HG02840 (cell line): ENCODE measurements at regions not wholly inside any gene's neighbourhood (a gene's known extent, or its start where the extent isn't known, plus 50 kb on each side); places are given as distances from the start of the nearest gene placed in this dataset.

Experiments
- ATAC-seq: cut with Tn5 transposase; IDR thresholded peaks from one replicate; pipeline ENCODE4 v1.9.1; 2021; ENCODE audit warnings: mild to moderate bottlenecking, moderate library complexity, moderate number of reproducible peaks; ENCODE audit not compliant: unreplicated experiment, low FRiP score

DNA sequence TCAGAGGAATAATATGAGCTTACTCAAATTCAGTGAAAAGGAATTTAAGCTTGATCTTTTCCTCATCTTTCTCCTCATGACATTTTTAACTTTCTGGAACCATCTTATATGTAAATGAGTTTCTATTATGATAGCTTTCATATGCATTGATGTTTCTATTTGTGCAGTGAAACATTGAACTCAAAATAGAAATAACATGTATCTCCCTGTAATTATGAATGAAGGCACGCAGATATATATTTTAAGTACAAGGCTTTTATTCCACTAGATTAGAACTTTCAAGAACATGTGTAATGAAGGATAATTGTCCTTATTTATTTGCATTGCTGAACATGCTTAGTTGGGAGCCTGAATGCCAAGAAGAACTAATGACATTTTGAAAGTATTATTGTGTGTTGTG is 1391.7 kb upstream of the MIR17HG start:
- ATAC-seq = no peak

DNA sequence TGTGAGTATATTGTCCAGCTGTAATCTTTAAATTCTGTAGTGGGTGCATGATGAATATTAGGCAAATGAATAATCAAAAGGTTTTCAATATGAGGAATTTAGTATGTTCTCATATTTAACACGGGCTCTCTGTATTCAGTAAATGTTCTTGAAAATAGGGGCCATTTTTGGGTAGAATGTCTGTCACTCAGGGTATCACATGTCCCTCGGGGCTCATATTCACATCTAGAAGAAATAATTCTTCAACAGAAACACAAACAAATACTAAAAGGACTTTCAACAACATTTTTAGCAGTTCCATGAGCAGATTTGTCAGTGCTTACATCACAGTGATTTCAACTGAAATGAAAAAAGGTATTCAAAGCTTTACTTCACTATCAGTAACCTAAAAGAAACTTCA is 1388.4 kb upstream of the MIR17HG start:
- ATAC-seq = no peak

DNA sequence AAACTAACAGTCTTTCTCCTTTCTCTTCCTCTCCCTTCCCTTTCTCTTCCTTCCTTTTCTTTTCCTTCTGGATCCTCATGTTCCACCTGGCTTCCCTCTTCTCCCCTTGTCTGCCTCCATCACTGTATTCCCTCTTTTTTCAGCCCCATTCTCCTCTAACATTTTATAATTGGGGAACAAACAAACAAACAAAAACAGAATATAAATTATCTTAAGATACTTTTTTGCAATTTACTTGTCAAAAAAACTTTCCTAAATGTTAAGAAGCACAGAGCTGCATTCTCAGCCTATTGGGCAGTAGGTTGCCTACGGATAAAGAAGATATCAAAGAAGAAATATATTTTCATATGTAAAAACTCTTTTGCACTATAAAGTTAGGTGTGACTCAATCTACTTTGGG is 1382.2 kb upstream of the MIR17HG start:
- ATAC-seq = no peak

DNA sequence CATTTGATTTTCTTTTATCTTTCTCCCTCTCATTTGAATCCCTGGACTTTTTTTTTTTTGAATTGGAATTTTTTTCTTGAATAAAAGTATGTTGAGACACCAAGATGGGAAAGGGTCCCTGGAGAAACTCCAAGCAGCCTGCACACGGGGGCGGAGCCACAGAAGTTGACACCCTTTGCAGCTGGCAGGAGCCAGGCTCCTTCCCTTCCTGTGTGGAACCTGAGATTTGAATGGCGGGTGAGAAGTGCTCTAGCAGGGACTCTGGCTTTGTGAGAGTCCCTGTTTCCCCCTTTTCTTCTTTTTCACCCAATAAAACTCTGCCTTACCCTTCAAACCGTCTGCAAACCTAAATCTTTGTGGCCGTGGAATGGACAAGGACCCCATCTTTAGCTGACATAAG is 1381.0 kb upstream of the MIR17HG start:
- no peak for ATAC-seq

DNA sequence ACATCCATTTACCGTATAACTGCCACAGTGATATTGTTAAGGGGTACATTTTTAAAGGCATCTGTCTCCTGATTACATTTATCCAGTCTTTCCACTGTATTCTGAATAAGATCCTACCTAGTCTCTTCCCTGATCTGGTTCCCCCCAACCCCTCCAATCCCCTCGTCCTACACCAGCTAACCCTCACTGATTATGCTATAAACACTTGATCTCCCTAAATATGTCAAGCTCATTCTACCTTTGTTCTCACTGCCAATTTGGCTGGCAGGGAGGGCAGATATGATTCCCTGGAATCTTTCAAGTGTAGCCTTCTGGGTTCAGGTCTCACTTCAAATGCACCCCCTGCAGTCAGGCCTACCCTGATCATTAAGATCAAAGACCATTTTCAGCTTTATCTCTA is 1379.8 kb upstream of the MIR17HG start:
- ATAC-seq = no peak

DNA sequence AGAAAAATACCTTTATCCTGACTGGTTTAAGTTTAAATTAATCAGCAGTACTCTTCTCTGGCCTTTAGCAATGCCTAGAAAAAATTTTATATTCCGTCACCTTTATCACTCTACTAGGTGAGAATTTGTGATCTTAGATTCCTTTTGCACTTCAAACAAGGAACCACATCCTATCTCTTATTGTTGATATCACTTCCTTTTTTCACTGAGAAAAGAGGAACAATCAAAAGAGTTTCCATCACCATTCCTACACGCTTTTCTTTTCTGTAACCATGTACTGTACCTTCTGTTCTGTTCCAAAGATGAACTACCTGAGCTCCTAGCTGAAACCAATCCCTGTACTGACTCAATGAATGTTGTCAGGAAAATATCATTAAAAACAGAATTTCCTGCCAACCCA is 1379.0 kb upstream of the MIR17HG start:
- no peak for ATAC-seq

DNA sequence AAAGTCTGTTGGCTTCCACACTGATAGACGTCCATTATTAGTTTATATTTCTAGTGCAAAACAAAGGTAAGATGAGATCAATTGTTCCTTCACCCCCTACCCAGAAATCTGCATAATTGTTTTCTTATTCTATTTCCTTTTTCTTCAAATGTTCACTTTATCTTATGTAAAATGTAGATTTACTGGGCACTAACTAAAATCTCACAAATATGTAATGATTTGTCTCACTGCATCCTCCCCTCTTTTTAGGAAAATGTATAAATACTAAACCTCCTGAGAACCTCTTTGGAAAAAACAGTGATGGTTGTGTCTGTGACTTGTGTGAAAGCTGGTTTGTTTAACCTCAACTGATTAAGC is 1377.2 kb upstream of the MIR17HG start:
- ATAC-seq = no peak

DNA sequence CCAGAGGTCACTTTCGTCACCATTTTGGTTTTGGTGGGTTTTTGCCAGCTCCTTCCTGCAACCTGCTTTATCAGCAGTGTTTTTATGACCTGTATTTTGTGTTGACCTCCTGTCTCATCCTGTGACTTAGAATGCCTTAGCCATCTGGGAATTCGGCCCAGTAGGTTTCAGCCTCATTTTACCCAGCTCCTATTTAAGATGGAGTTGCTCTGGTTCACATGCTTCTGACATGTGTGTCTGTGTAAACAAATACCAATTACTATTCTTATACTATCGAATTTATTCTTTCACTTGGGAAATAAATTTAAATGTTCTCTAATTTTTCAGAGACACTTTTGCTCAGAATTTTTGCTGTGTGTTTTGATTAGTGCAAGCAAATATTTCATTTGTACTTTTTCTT is 1370.3 kb upstream of the MIR17HG start:
- no peak for ATAC-seq

DNA sequence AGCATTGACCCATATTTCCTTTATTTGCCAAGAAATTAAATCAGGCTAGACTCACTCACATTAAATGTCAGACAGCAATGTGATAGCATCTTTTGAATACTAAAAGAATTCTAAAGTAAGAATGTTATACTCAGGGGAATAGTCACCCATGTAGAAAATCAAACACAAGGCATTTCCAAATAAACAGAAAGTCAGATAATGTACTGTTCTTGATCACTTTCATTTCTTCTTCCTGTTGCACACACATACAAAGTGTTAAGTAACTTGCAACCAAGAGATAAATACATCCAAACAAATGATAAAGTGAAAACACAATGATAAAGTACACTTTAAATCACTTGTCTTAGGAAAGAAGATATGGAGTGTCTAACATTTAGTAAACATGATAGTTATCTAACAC is 1366.6 kb upstream of the MIR17HG start:
- no peak for ATAC-seq

DNA sequence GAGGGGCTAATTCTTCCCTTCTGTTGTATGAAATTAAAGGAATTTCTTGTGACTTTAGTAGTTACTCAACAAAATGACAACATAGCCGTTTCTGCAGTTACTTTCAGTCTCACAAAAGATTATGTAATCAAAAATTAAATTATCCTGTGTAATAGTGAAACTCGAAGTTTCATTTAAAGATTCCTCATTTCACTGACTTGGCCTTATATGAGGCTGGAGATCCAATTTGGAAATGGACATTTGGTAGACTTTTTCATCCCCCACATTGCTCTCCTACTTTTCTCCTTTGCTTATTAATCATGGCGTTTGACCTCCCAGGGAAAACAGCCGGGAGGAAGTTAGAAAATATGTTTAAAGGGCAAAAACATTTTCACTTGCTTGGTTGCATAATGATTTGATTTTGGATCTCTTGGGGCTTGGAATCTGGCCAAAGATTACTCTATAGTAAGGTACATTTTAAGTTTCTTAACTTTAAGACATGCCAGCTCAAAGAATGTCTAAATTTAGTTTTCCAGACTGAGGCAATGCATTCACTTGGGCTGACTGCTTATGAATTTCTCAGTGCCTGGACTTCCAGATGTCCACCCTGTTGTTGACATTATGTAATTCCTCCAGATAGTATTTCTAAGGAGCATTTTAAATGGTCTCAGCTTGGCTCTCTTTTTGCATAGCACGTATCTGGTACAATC is 1364.9 kb upstream of the MIR17HG start:
- no peak for ATAC-seq

DNA sequence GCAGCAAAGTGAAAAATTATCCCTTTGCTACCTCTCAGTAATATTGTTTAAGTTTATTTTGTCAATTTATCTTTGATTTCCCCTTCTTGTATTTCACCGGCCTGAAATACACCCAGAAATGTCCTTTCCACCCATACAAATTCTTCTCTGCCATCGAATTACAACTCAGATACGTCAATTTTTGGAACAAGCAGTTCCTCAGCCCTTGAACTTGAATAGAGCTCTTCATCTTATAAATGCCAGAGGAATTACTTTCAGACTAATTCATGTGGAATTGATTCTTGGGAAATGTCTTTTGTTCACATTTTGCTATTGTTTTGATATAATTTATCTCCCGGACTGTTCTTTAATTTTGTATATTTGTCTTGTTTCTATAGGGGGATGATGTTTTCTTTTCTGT is 1359.3 kb upstream of the MIR17HG start:
- no peak for ATAC-seq

DNA sequence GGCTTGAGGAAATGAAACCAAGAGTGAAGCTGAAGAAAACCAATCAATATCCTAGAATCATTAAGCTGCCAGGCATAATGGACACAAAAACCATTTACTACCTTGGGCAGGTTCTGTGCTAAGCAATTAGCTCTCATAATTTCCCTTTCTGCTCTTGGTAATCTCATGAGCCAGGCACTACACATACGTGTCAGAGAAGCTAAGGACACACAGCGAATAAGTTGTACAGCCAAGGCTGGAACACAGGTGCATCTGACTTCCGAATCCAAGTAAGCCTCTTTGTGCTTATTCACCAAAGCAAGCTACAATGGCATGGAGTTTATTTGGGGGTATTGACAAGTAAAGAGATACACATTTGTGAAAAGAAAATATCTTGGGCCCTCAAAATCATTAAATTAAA is 1343.9 kb upstream of the MIR17HG start:
- no peak for ATAC-seq

DNA sequence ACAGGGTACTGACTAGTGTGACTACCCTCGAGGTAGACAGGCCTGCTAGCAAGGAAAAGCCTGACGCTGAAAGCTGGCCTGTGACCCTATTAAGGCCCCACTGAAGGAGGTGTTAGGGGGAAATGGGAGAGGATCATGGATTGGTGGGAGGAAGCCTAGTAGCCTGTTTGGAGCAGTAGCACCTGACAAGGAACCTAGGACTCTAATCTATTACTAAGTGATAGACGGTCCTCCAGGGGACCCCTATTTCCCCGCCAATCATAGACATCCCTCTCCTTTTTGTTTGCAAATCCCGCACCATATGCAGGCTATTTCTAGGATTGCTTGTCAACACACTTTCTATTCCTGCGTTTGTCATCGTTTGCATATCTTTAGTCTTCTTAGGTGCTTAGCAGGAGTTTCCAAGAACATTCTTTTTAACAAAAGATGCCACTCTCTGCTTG is 1338.8 kb upstream of the MIR17HG start:
- ATAC-seq = no peak

DNA sequence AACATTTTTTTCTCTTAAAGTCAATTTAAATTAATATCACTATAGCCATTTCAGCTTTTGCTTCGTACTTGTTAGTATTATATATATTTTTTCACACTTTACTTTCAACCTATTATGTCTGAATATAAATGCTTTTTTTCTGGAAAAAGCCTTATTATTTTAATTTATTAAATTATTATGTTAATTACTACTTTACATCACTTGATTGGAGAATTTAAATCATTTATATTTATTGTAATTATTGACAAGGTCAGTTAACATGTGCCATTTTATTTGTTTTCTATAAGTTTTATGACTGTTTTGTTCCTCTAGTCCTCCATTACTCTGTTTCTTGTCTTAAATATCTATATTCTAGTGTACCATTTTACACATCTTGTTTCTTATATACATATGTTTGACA is 1333.4 kb upstream of the MIR17HG start:
- ATAC-seq = no peak

DNA sequence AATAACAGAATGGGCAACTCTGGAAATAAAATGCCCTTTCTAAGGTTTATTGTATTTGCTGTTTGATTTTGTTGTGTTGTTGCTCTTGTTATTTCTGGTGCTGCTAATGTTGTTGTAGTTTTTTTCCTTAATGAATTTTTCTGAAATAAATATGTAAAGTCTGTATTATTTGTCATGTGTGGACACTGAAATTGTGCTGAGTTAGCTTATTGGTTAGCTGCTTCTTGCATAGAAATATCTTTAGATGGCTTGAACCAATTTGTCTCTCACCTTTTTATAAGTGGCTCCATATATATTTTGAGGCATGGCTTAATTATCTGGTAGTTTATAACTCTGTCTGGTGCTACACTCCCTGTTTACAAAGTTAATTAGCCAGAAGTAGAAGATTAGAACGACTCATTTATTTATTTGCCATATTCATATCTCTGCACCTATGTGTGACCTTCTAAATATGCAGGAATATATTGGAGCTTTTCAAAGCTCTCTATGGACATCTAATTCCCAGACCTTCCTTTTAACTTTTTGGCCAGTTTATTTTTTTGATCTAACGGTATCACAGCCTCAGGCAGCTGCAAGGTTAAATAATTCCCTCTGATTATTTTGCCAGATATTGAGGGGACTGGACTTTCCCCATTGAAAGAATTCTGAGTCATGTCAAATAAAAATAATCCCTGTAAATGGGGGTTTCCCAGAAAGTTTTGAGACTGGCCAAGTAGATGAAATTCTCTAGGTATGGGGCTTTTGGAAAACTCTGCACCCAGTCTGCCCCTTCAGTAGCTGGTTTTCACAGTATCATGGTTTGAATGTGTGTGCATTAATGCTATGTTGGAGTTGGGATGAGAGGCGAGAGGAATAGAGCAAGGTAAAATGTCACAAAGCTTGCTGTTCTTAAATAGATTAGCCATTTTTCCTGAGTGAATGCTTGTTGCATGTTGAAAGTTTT is 1331.7 kb upstream of the MIR17HG start:
- no peak for ATAC-seq

DNA sequence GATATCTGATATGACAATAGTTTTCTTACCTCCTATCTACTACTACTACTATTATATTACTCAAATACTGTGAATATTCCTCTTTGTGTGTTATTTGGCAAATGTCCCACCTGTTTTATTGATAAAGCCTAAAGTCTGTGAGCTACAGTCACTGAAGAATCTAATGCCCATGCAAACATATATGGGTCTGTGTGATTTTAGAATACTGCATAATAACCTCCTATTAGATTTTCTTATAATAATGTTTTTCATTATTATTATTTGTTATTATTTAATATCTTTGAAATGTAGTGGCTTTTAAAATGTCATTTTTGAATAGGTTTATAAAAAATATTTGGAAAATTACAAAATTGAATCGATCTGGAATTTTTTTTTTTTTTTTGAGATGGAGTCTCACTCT is 1330.8 kb upstream of the MIR17HG start:
- ATAC-seq = no peak

DNA sequence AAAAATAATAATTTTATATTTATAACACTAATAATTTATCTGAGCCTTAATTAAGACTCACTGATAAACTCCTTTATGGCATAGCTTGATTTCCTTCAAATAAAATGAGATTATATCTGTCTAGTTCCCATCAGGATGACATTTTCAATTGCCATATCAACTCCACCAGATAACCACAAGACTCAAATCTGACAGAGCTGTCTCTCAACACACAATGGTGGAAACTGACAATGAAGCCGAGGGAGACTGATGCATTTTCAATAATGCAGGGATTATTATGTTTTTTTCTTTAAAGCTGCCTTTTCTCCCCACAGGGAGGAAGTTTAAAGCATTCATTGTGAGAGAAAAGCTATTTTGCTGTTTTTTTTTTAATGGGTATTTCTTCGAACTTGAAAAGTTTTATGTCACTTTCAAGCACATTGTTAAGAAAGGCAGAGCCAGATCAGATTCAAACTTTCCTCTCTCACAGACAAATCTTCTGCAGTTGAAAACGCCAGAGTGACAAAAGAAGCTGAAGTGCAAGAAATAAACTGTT is 1326.9 kb upstream of the MIR17HG start:
- no peak for ATAC-seq

DNA sequence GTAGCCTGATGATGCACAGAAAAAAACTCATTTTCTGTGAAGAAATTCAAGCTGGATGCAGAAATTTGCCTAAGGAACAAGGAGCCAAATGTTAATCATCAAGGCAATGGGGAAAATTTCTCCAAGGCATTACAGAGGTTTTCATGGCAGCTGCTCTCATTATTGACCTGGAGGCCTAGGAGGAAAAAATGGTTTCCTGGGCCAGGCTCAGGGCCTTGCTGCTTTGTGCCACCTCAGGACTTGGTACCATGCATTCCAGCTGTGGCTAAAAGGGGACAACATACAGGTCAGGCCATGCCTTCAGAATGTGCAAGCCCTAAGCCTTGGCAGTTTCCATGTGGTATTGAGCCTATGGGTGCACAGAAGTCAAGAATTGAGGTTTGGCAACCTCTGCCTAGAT is 1320.1 kb upstream of the MIR17HG start:
- no peak for ATAC-seq

DNA sequence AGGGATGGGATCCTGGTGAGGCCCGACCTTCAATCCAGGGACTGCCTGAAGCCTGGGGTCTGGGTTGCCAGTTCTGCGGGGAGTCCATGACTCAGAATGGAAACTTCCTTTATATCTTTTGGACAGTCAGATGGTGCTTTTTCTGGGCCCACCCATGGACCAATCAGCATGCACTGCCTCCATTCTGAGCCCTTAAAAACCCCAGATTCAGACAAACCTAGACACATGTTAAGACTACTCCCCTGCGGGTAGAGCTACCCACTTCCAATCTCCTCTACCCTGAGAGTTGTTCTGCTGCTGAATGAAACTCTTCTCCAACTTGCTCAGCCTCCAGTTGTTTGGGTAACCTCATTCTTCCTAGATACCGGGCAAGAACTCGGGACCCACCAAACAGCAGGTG is 1315.2 kb upstream of the MIR17HG start:
- no peak for ATAC-seq

DNA sequence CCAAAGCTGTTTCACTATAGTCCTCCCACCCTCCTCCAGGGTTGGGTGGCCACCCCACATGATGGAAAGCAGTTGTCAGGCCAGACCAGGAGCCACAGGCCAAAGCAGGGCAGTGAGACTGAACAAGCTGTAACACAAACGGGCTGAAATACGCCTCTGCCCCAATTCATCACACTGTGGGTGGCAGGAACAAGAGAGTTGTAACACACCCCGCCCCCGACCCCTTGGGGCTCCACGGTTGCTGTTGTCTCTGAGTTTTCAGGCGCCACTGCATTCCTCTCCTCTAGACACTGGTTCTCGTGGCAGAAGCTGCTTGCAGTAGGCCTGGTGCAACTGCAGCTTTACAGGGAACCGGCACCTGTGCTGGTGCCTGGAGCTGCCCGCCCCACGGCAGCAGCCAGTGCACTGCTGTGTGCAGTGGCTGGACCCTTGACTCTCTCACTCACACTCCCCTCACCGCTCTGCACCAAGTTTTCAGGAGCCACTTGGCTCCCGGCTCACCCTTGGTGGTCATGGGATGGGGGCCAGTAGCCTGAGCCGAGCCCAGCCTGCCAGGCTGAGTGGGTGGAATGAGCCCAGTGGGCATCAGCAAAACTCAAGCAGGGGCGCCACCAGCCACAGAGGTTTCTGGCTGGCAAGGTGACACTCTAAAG is 1314.5 kb upstream of the MIR17HG start:
- ATAC-seq = no peak

DNA sequence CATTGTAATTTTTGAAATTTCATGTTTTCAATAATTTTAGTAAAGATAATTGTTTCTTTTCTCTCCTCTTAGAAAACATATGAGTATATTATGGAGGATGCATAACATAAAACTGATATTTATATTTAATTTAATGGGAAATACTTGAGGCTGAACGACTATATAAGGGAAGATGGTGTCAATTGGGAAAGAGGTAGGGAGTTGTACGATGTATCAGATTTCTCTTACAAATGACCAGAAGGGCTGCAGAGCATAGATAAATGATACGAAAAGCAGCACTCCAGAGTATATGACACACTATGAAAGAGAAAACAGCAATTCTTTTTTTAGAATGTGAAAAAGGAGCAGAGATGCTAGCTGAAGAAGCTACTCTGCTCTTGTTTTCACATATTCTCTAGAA is 1308.0 kb upstream of the MIR17HG start:
- ATAC-seq = no peak
